Endothelial cell of umbilical vein (primary cell): ENCODE measurements at regions not wholly inside any gene's neighbourhood (a gene's known extent, or its start where the extent isn't known, plus 50 kb on each side); places are given as distances from the start of the nearest gene placed in this dataset.

Experiments used
- BruUV-seq: library from RNA; stranded (reverse); fragments of 400-500 nt; replicated peaks from 2 replicates; lab custom pipeline; 2021; lab: Mats Ljungman, UMichigan
- CTCF ChIA-PET: fragments of 300-600, 350-600 bp; sonication (Branson Sonifier 250); formaldehyde crosslinking; loops from one replicate; lab custom pipeline; 2021; ENCODE audit warnings: antibody characterized with exemption, inconsistent platforms; lab: Charles Lee
- POLR2A ChIA-PET: fragments of 300-600, 350-600 bp; sonication (Branson Sonifier 250); formaldehyde crosslinking; loops from one replicate; lab custom pipeline; 2021; ENCODE audit warnings: antibody characterized with exemption, inconsistent platforms; lab: Charles Lee
- DNase-seq: peaks from one replicate; pipeline ENCODE4 v3.0.0-alpha.2; 2011; ENCODE audit warnings: low read depth, low spot score
- FAIRE-seq: peaks from 2 replicates; lab custom pipeline; 2011; peaks lifted over from hg19 to GRCh38; lab: Jason Lieb, UNC
- H2AFZ ChIP-seq: 2 replicates; pipeline ENCODE4 v1.6.0; 2012; ENCODE audit warnings: low read depth, low read length, control low read depth, inconsistent platforms
- H3K27ac ChIP-seq: 2 replicates; pipeline ENCODE4 v1.5.1; 2011; ENCODE audit warnings: low read depth, mild to moderate bottlenecking, control low read depth, low read length, moderate library complexity; ENCODE audit not compliant: insufficient read depth
- H3K27me3 ChIP-seq, 2 experiments: 2 replicates each; pipeline versions ENCODE4 v1.6.0 to v1.6.1; 2011; ENCODE audit warnings: low read length in 2 of 2, mixed read lengths in 1 of 2; ENCODE audit not compliant: control insufficient read depth in 2 of 2, insufficient read depth in 2 of 2
- H3K36me3 ChIP-seq, 2 experiments: 2 replicates in 1 of 2; 3 replicates in 1 of 2; pipeline ENCODE4 v1.5.1; 2011; ENCODE audit warnings: low read length in 2 of 2, mild to moderate bottlenecking in 1 of 2, moderate library complexity in 1 of 2; ENCODE audit not compliant: control insufficient read depth in 2 of 2, insufficient read depth in 2 of 2; ENCODE audit errors: extremely low read depth in 1 of 2
- H3K4me1 ChIP-seq: 3 replicates; pipeline ENCODE4 v1.5.1; 2011; ENCODE audit warnings: mild to moderate bottlenecking, low read length; ENCODE audit not compliant: control insufficient read depth, insufficient read depth; ENCODE audit errors: extremely low read depth
- H3K4me2 ChIP-seq: 2 replicates; pipeline ENCODE4 v1.6.1; 2011; ENCODE audit warnings: low read length, control low read depth, mixed read lengths; ENCODE audit not compliant: insufficient read depth
- H3K4me3 ChIP-seq, 3 experiments: fragments of 200-600 bp in 1 of 3; sonication (generic), shearing (Covaris generic) in 1 of 3; replicated peaks in 1 of 3; 2 replicates each; pipeline ENCODE4 v1.5.1; 2011 to 2016; ENCODE audit warnings: control low read depth in 3 of 3, low read length in 3 of 3, mild to moderate bottlenecking in 2 of 3, inconsistent platforms in 1 of 3, low read depth in 1 of 3, moderate library complexity in 1 of 3; ENCODE audit not compliant: insufficient read depth in 1 of 3
- H3K79me2 ChIP-seq: 2 replicates; pipeline ENCODE4 v1.6.0; 2012; ENCODE audit warnings: low read length, inconsistent platforms; ENCODE audit not compliant: control insufficient read depth, insufficient read depth
- H3K9ac ChIP-seq: replicated peaks from 2 replicates; pipeline ENCODE3; 2011; ENCODE audit warnings: low read length, control low read depth; ENCODE audit not compliant: insufficient read depth; ENCODE audit errors: extremely low read depth
- H3K9me1 ChIP-seq: replicated peaks from 3 replicates; pipeline ENCODE4 v1.6.0; 2011; ENCODE audit warnings: mild to moderate bottlenecking, low read length; ENCODE audit not compliant: control insufficient read depth, insufficient read depth; ENCODE audit errors: extremely low read depth
- H3K9me3 ChIP-seq: replicated peaks from 2 replicates; pipeline ENCODE4 v1.5.1; 2012; ENCODE audit warnings: low read length, inconsistent platforms; ENCODE audit not compliant: control insufficient read depth, insufficient read depth
- H4K20me1 ChIP-seq: replicated peaks from 2 replicates; pipeline ENCODE3; 2011; ENCODE audit warnings: mild to moderate bottlenecking, low read length; ENCODE audit not compliant: control insufficient read depth, insufficient read depth; ENCODE audit errors: extremely low read depth
- CTCF ChIP-seq, 2 donors: IDR thresholded peaks; 1 replicate in 1 of 2; 2 replicates in 1 of 2; pipeline ENCODE4 v1.5.1; 2011; ENCODE audit warnings: low read length in 2 of 2, mild to moderate bottlenecking in 2 of 2, moderate library complexity in 2 of 2, control low read depth in 1 of 2, inconsistent platforms in 1 of 2, low read depth in 1 of 2; ENCODE audit not compliant: insufficient read depth in 1 of 2; ENCODE audit errors: extremely low read depth in 1 of 2
- EZH2 ChIP-seq: IDR thresholded peaks from 2 replicates; pipeline ENCODE4 v1.6.1; 2012; ENCODE audit warnings: borderline replicate concordance, low read depth, mild to moderate bottlenecking, moderate library complexity, low read length, inconsistent platforms; ENCODE audit not compliant: severe bottlenecking
- FOS ChIP-seq: IDR thresholded peaks from 2 replicates; pipeline ENCODE4 v1.6.1; 2011; ENCODE audit warnings: mild to moderate bottlenecking, low read length, moderate library complexity, borderline replicate concordance; ENCODE audit not compliant: insufficient read depth
- GATA2 ChIP-seq: IDR thresholded peaks from 2 replicates; pipeline ENCODE4 v1.7.0; 2011; ENCODE audit warnings: low read depth, mild to moderate bottlenecking, moderate library complexity, mixed read lengths, low read length; ENCODE audit not compliant: insufficient read length, insufficient read depth
- JUN ChIP-seq: IDR thresholded peaks from 2 replicates; pipeline ENCODE4 v1.6.1; 2011; ENCODE audit warnings: borderline replicate concordance, low read depth; ENCODE audit not compliant: insufficient read length, insufficient read depth
- MAX ChIP-seq: IDR thresholded peaks from 2 replicates; pipeline ENCODE4 v1.6.1; 2011; ENCODE audit not compliant: insufficient read depth, insufficient read length
- MYC ChIP-seq: IDR thresholded peaks from one replicate; pipeline ENCODE4 v1.6.1; 2011; ENCODE audit warnings: mild to moderate bottlenecking, low read depth, low read length
- POLR2A ChIP-seq: IDR thresholded peaks from 2 replicates; pipeline ENCODE4 v1.6.1; 2012; ENCODE audit warnings: low read depth, mild to moderate bottlenecking, control low read depth, low read length
- POLR2AphosphoS5 ChIP-seq: IDR thresholded peaks from 2 replicates; pipeline ENCODE4 v1.6.1; 2012; ENCODE audit warnings: low read depth, mild to moderate bottlenecking, control low read depth, low read length, moderate library complexity; ENCODE audit not compliant: insufficient read depth
- dilution Hi-C: fragments of 300-500 bp; cut with MboI; formaldehyde crosslinking; loops from one replicate; pipeline ENCODE4 v1.15.0; 2019; ENCODE audit warnings: low sequenced_read_pairs; ENCODE audit not compliant: extremely low pct_ligation_motif_present
- intact Hi-C: fragments of 100-400 bp; cut with micrococcal nuclease; formaldehyde crosslinking; loops from one replicate; pipeline ENCODE4 v1.10.0; 2022

- Histone ChIP-seq H3K9ac (no peak overlapping the region), H3K9me1 (no peaks in the 10 kb centered on the region), H3K4me1 (no peaks in the 10 kb centered on the region), H3K79me2 (no peaks in the 10 kb centered on the region), H3K4me2 (no peak overlapping the region), H3K4me3 (no peak overlapping the region), H2AFZ (no peak overlapping the region), H4K20me1 (no peaks in the 10 kb centered on the region), H3K36me3 (no peaks in the 10 kb centered on the region), H3K9me3 (peaks cover 2% of the 10 kb centered on the region), H3K27me3 (no peaks in the 10 kb centered on the region), H3K27ac (no peak overlapping the region)
- intact Hi-C loops = no loop called here
- CTCF ChIA-PET = no interaction called here
- BruUV-seq = no TSS peak
- DNase-seq (no peak), FAIRE-seq (no peak)
- dilution Hi-C loops = no loop called here
- TF ChIP-seq CTCF (IDR thresholded peaks at IDR 0.05; ENCODE audit: extremely low read depth in 1 of 2, insufficient read depth in 1 of 2, low read depth in 1 of 2, low read length in 2 of 2) (no peak), MYC (no peak), MAX (no peak), FOS (no peak), GATA2 (no peak), EZH2 (no peak), JUN (no peak), POLR2A (no peak), POLR2AphosphoS5 (no peak)
- POLR2A ChIA-PET = no interaction called here
Observed at GRCh38 chr17:54784305-54784704, 116.3 kb upstream of the TOM1L1 start.
